Keratinocyte (primary cell): ENCODE measurements at regions not wholly inside any gene's neighbourhood (a gene's known extent, or its start where the extent isn't known, plus 50 kb on each side); places are given as distances from the start of the nearest gene placed in this dataset.
"Not testable (repeated sequence)": the region's sequence is repeated elsewhere in the genome, so short reads cannot be mapped to it uniquely, and the experiment has no call there.

Experiments used
- DNase-seq: peaks from one replicate; pipeline ENCODE4 v3.0.0-alpha.2; 2011; ENCODE audit warnings: low read depth, missing footprints, low spot score
- FAIRE-seq: peaks from 2 replicates; lab custom pipeline; 2011; peaks lifted over from hg19 to GRCh38; lab: Jason Lieb, UNC
- H2AFZ ChIP-seq: 2 replicates; pipeline ENCODE4 v1.6.0; 2012; ENCODE audit warnings: low read length, control low read depth, inconsistent platforms; ENCODE audit not compliant: control insufficient read depth
- H3K27ac ChIP-seq: 2 replicates; pipeline ENCODE4 v1.5.1; 2011; ENCODE audit warnings: low read length; ENCODE audit not compliant: control insufficient read depth, insufficient read depth
- H3K27me3 ChIP-seq: 3 replicates; pipeline ENCODE4 v1.6.0; 2011; ENCODE audit warnings: low read length; ENCODE audit not compliant: control insufficient read depth, insufficient read depth; ENCODE audit errors: extremely low read depth
- H3K36me3 ChIP-seq, 2 experiments: 2 replicates in 1 of 2; 3 replicates in 1 of 2; pipeline ENCODE4 v1.5.1; 2011; ENCODE audit warnings: low read length in 2 of 2, mild to moderate bottlenecking in 1 of 2; ENCODE audit not compliant: control insufficient read depth in 2 of 2, insufficient read depth in 2 of 2; ENCODE audit errors: extremely low read depth in 1 of 2
- H3K4me1 ChIP-seq: 3 replicates; pipeline ENCODE4 v1.5.1; 2011; ENCODE audit warnings: low read length; ENCODE audit not compliant: control insufficient read depth, insufficient read depth; ENCODE audit errors: extremely low read depth
- H3K4me2 ChIP-seq: 3 replicates; pipeline ENCODE4 v1.6.0; 2011; ENCODE audit warnings: low read depth, low read length; ENCODE audit not compliant: control insufficient read depth, insufficient read depth; ENCODE audit errors: extremely low read depth
- H3K4me3 ChIP-seq, 3 experiments: fragments of 200-600 bp in 1 of 3; sonication (generic) in 1 of 3; 2 replicates in 2 of 3; 3 replicates in 1 of 3; pipeline ENCODE4 v1.5.1; 2011 to 2016; ENCODE audit warnings: low read length in 3 of 3, mild to moderate bottlenecking in 3 of 3, control low read depth in 2 of 3, inconsistent platforms in 1 of 3, low read depth in 1 of 3, mixed read lengths in 1 of 3, mixed run types in 1 of 3, moderate library complexity in 1 of 3; ENCODE audit not compliant: control insufficient read depth in 2 of 3, insufficient read depth in 2 of 3; ENCODE audit errors: extremely low read depth in 1 of 3
- H3K79me2 ChIP-seq: 2 replicates; pipeline ENCODE4 v1.6.0; 2012; ENCODE audit warnings: low read length; ENCODE audit not compliant: control insufficient read depth, insufficient read depth
- H3K9ac ChIP-seq: 3 replicates; pipeline ENCODE4 v1.6.0; 2011; ENCODE audit warnings: low read length; ENCODE audit not compliant: control insufficient read depth, insufficient read depth; ENCODE audit errors: extremely low read depth
- H3K9me1 ChIP-seq: 3 replicates; pipeline ENCODE4 v1.6.0; 2011; ENCODE audit warnings: low read length; ENCODE audit not compliant: control insufficient read depth, insufficient read depth; ENCODE audit errors: extremely low read depth
- H3K9me3 ChIP-seq: 2 replicates; pipeline ENCODE4 v1.5.1; 2012; ENCODE audit warnings: low read depth, low read length; ENCODE audit not compliant: control insufficient read depth
- H4K20me1 ChIP-seq: 3 replicates; pipeline ENCODE4 v1.6.0; 2011; ENCODE audit warnings: low read length; ENCODE audit not compliant: control insufficient read depth, insufficient read depth; ENCODE audit errors: extremely low read depth
- CTCF ChIP-seq, 3 experiments: IDR thresholded peaks in 1 of 3; conservative IDR thresholded peaks in 1 of 3; optimal IDR thresholded peaks in 1 of 3; 2 replicates in 2 of 3; 3 replicates in 1 of 3; pipeline versions ENCODE3 to v1.5.1; 2011; ENCODE audit warnings: low read length in 3 of 3, mild to moderate bottlenecking in 3 of 3, moderate library complexity in 2 of 3, control low read depth in 1 of 3, inconsistent platforms in 1 of 3; ENCODE audit not compliant: insufficient read depth in 2 of 3; ENCODE audit errors: extremely low read depth in 1 of 3
- EZH2 ChIP-seq: IDR thresholded peaks from one replicate; pipeline ENCODE4 v1.6.1; 2012; ENCODE audit warnings: inconsistent platforms, mild to moderate bottlenecking, low read length, moderate library complexity
- dilution Hi-C: fragments of 300-500 bp; cut with MboI; formaldehyde crosslinking; loops from one replicate; pipeline ENCODE4 v1.7.0; 2020; ENCODE audit warnings: low sequenced_read_pairs; ENCODE audit not compliant: extremely low pct_ligation_motif_present

DNA sequence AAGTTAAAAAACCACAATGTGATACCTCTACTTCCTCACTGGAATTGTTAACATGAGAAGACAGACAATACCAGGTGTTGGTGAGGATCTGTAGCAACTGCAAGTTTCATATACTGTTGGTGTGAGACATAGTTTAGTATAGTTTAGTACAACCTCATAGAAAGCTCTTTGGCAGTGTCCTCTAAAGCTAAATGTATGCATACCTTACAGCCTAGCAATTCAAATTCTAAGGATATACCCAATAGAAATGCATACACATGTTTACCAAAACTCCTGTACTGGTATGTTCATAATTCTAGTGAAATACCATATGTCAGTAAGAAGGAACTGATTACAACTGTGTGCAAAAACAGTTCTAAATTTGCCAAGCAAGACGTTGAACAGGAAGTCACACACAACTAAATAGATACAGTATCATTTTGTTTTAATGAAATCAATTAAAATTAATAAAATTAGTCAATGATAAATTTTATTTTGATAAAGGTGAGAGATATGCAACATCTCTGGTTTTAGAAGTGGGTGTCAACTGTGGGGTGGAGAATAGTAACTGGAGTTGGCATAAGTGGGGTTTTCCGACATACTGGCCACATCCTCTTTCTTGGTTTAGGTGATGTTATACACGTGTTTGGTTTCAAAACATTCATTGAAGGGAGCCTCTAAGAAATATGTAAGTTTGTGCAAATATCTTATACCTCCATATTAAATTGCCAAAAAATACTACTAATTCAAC, 450.7 kb downstream of the PTPRC start:
- no peaks in the 10 kb centered on the region for H3K36me3 ChIP-seq
- H3K4me1 ChIP-seq: no peaks in the 10 kb centered on the region
- no peaks in the 10 kb centered on the region for H4K20me1 ChIP-seq
- no peak for TF ChIP-seq EZH2
- TF ChIP-seq CTCF (optimal IDR thresholded peaks at IDR 0.05 in 1 of 3, IDR thresholded peaks at IDR 0.05 in 1 of 3, conservative IDR thresholded peaks at IDR 0.05 in 1 of 3; ENCODE audit: extremely low read depth in 1 of 3, insufficient read depth in 2 of 3, low read length in 3 of 3): no peak
- dilution Hi-C loops: no loop called here
- H3K79me2 ChIP-seq: no peaks in the 10 kb centered on the region
- H3K4me2 ChIP-seq: no peak overlapping the region
- H3K9me3 ChIP-seq: no peaks in the 10 kb centered on the region
- H3K9ac ChIP-seq: no peak overlapping the region
- no peak overlapping the region for H3K4me3 ChIP-seq
- no peak overlapping the region for H2AFZ ChIP-seq
- H3K27me3 ChIP-seq: no peaks in the 10 kb centered on the region
- FAIRE-seq (no peak), DNase-seq (no peak)
- H3K27ac ChIP-seq: no peak overlapping the region
- no peaks in the 10 kb centered on the region for H3K9me1 ChIP-seq

DNA sequence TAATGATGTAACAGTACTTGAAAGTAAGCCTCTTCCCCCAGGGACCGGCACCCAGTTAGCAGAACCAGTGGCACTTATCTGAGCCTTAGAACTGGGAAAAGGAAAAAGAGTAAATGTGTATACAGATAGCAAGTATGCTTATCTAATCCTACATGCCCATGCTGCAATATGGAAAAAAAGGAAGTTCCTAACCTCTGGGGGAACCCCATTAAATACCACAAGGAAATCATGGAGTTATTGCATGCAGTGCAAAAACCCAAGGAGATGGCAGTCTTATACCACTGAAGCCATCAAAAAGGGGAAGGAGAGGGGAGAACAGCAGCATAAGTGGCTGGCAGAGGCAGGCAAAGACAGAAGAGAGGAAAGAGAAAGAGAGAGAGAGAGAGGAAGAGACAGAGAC, 456.8 kb downstream of the PTPRC start:
- H3K9me3 ChIP-seq, H3K79me2 ChIP-seq, H3K27ac ChIP-seq, H3K9ac ChIP-seq, H3K27me3 ChIP-seq, H3K4me3 ChIP-seq, H3K36me3 ChIP-seq, dilution Hi-C loops, FAIRE-seq, DNase-seq, H3K4me1 ChIP-seq, H3K4me2 ChIP-seq, H2AFZ ChIP-seq, H4K20me1 ChIP-seq, H3K9me1 ChIP-seq: not testable (repeated sequence)

DNA sequence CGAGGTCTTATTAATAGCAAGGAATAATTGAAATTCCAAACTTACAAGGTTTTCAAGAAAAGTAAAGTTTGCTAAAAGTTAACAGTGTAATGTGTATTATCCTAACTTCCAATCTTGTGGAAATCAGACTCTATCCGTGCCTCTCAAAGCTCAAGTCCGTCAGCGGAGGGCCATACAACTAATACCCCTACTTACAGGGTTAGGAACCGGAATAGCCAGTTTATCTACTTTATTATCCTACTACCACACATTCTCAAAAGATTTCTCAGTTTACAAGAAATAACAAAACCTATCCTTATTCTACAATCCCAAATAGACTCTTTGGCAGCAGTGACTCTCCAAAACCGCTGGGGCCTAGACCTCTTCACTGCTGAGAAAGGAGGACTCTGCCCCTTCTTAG, 457.8 kb downstream of the PTPRC start:
- dilution Hi-C loops: no loop called here

More for the DNA sequence above, 457.8 kb downstream of the PTPRC start:
- H3K9me1 ChIP-seq: no peaks in the 10 kb centered on the region
- H3K27me3 ChIP-seq: no peaks in the 10 kb centered on the region
- DNase-seq (no peak), FAIRE-seq (no peak)
- no peaks in the 10 kb centered on the region for H3K4me1 ChIP-seq
- no peaks in the 10 kb centered on the region for H3K9me3 ChIP-seq
- no peak overlapping the region for H2AFZ ChIP-seq
- H3K9ac ChIP-seq: no peak overlapping the region
- no peaks in the 10 kb centered on the region for H3K36me3 ChIP-seq
- no peak overlapping the region for H3K4me2 ChIP-seq
- H3K27ac ChIP-seq: no peak overlapping the region
- no peak overlapping the region for H3K4me3 ChIP-seq
- no peaks in the 10 kb centered on the region for H3K79me2 ChIP-seq
- TF ChIP-seq CTCF (optimal IDR thresholded peaks at IDR 0.05 in 1 of 3, IDR thresholded peaks at IDR 0.05 in 1 of 3, conservative IDR thresholded peaks at IDR 0.05 in 1 of 3; ENCODE audit: extremely low read depth in 1 of 3, insufficient read depth in 2 of 3, low read length in 3 of 3) (no peak), EZH2 (no peak)
- H4K20me1 ChIP-seq: no peaks in the 10 kb centered on the region
